ENCODE measurements at regions not wholly inside any gene's neighbourhood (a gene's known extent, or its start where the extent isn't known, plus 50 kb on each side); places are given as distances from the start of the nearest gene placed in this dataset.

GRCh38 chr12:126718365-126718764 lies 1548.6 kb upstream of the TMEM132C start:
- no peak for TF ChIP-seq CTCF (IDR thresholded peaks at IDR 0.05; ENCODE audit: low read depth, low read length)
- no peak for TF ChIP-seq POLR2A (IDR thresholded peaks at IDR 0.05; ENCODE audit: extremely low read depth, insufficient read length)
- TF ChIP-seq MYC (IDR thresholded peaks at IDR 0.05; ENCODE audit: low read depth, low read length): no peak
